T-cell (primary cell): ENCODE measurements at regions not wholly inside any gene's neighbourhood (a gene's known extent, or its start where the extent isn't known, plus 50 kb on each side); places are given as distances from the start of the nearest gene placed in this dataset.

Experiments used
- ATAC-seq, 4 experiments: fragments of 200-7000 bp in 3 of 4; fragments of 150-1000 bp in 1 of 4; cut with Tn5 transposase; replicated peaks in 1 of 4; 1 replicate in 3 of 4; 2 replicates in 1 of 4; pipeline ENCODE4 v1.10.0; 2021; ENCODE audit warnings: moderate library complexity in 3 of 4, mild to moderate bottlenecking in 2 of 4, moderate number of reproducible peaks in 1 of 4
- CTCF ChIA-PET, 2 donors: fragments of 300-600 bp; sonication (Branson Sonifier 250); formaldehyde crosslinking; loops; one replicate each; lab custom pipeline; 2022; ENCODE audit warnings: antibody characterized with exemption in 2 of 2; lab: Charles Lee
- POLR2A ChIA-PET, 2 donors: fragments of 300-600 bp; sonication (Branson Sonifier 250); formaldehyde crosslinking; loops; one replicate each; lab custom pipeline; 2022; ENCODE audit warnings: antibody characterized with exemption in 2 of 2; lab: Charles Lee
- DNase-seq, 35 experiments: peaks; one replicate each; pipeline versions ENCODE4 v3.0.0 to v3.0.0-alpha.2; 2013 to 2023
- H3K27ac ChIP-seq: one replicate; pipeline ENCODE4 v1.5.1; 2013; ENCODE audit warnings: low read length
- H3K27me3 ChIP-seq, 2 experiments: replicated peaks in 1 of 2; 1 replicate in 1 of 2; 2 replicates in 1 of 2; pipeline versions ENCODE4 v1.6.1 to v1.7.0; 2013; ENCODE audit warnings: low read length in 1 of 2, mixed read lengths in 1 of 2; ENCODE audit not compliant: control insufficient read depth in 2 of 2, insufficient read depth in 2 of 2; ENCODE audit errors: extremely low read depth in 1 of 2
- H3K36me3 ChIP-seq, 2 donors: 1 replicate in 1 of 2; 2 replicates in 1 of 2; pipeline versions ENCODE4 v1.6.1 to v1.7.0; 2013; ENCODE audit warnings: low read length in 1 of 2; ENCODE audit not compliant: control insufficient read depth in 2 of 2, insufficient read depth in 1 of 2; ENCODE audit errors: extremely low read depth in 1 of 2
- H3K4me1 ChIP-seq, 2 experiments: 1 replicate in 1 of 2; 2 replicates in 1 of 2; pipeline versions ENCODE4 v1.6.1 to v1.7.0; 2013; ENCODE audit warnings: low read length in 2 of 2, mixed read lengths in 1 of 2; ENCODE audit not compliant: insufficient read depth in 2 of 2, control insufficient read depth in 1 of 2; ENCODE audit errors: extremely low read depth in 1 of 2
- H3K4me3 ChIP-seq, 2 donors: 1 replicate in 1 of 2; 2 replicates in 1 of 2; pipeline versions ENCODE4 v1.5.1 to v1.7.0; 2013; ENCODE audit warnings: mild to moderate bottlenecking in 2 of 2, low read length in 1 of 2, moderate library complexity in 1 of 2; ENCODE audit not compliant: control insufficient read depth in 1 of 2; ENCODE audit errors: extremely low read depth in 1 of 2
- H3K9me3 ChIP-seq: 2 replicates; pipeline ENCODE4 v1.7.0; 2013
- H3K27ac Mint-ChIP-seq, 2 donors: one replicate each; pipeline ENCODE4 v1.8.0; 2020 to 2021; ENCODE audit warnings: mild to moderate bottlenecking in 2 of 2, mixed read lengths in 2 of 2
- H3K27me3 Mint-ChIP-seq, 2 donors: one replicate each; pipeline ENCODE4 v1.8.0; 2021 to 2022; ENCODE audit warnings: mixed read lengths in 2 of 2
- H3K36me3 Mint-ChIP-seq: one replicate; pipeline ENCODE4 v1.8.0; 2021; ENCODE audit warnings: mixed read lengths
- H3K4me1 Mint-ChIP-seq, 3 donors: one replicate each; pipeline ENCODE4 v1.8.0; 2020 to 2022; ENCODE audit warnings: mixed read lengths in 3 of 3, mild to moderate bottlenecking in 1 of 3
- H3K4me3 Mint-ChIP-seq, 3 donors: one replicate each; pipeline ENCODE4 v1.8.0; 2020 to 2022; ENCODE audit warnings: mild to moderate bottlenecking in 3 of 3, mixed read lengths in 3 of 3, moderate library complexity in 3 of 3
- H3K9me3 Mint-ChIP-seq, 3 donors: one replicate each; pipeline ENCODE4 v1.8.0; 2020 to 2022; ENCODE audit warnings: mixed read lengths in 3 of 3
- WGBS: methylation state at CpG from one replicate; pipeline ENCODE4 v1.1.5; 2013; ENCODE audit warnings: missing lambda C conversion rate; ENCODE audit not compliant: insufficient coverage; 5-methylcytosine and 5-hydroxymethylcytosine counted together

DNA sequence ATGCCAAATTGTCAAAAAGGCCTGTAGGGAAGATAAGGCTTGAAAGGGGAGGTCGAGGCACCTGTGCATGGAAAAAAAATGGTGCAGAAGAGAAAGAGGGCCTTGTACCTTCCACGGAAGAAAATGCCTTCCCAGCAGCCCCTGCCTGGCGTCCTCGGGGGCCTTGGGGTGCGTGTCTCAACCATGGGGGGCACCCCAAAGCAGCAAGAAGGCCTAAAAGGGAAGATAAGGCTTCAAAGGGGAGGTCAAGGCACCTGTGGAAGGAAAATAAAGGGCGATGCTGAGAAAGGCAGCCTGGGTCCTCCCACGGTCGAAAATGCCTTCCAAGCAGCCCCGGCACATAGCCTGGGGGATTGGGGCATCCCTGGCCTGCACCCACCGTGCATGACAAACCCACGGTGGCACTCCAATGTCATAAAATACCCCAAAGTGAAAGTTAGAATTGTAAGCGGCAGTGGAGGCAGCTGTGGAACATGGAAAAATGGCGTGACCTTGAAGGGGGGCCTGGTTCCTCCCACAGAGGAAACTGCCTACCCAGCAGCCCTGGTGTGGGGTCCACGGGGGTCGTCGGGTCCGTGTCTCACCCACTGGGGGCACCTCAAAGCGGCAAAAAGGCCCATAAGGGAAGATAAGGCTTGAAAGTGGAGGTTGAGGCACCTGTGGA lies 275.0 kb downstream of the ALG10 start:
- ATAC-seq (no peak), DNase-seq (peak in 1 of 35 experiments; percentile 3)
- Histone ChIP-seq H3K36me3 (no peaks in the 10 kb centered on the region), H3K4me1 (no peaks in the 10 kb centered on the region), H3K9me3 (no peaks in the 10 kb centered on the region), H3K27me3 (peaks cover 0 to 19% of the 10 kb centered on the region in 2 experiments), H3K4me3 (no peak overlapping the region), H3K27ac (no peak overlapping the region)
- Mint-ChIP-seq H3K27me3 (no peaks in the 10 kb centered on the region), H3K9me3 (peaks cover 18 to 56% (median 29%) of the 10 kb centered on the region in 3 donors), H3K27ac (no peak overlapping the region), H3K4me3 (no peak overlapping the region), H3K36me3 (no peaks in the 10 kb centered on the region), H3K4me1 (no peaks in the 10 kb centered on the region)
- ChIA-PET POLR2A (no interaction called here), CTCF (no interaction called here)
- 66% methylated on average over 17 of the region's 18 CpGs for WGBS

DNA sequence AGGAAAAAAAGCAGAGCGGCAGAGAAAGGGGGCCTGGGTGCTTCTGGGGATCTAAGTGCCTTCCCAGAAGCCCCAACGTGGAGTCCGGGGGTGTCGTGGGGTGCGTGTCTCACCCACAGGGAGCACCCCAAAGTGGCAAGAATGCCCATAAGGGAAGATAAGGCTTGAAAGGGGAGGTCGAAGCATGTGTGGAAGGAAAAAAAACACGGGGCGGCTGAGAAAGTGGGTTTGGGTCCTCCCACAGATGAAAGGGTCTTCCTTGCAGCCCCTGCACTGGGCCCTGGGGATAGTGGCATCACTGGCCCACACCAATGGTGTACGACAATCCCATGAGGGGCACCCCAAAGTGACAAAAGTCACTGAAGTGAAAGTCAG lies 275.5 kb downstream of the ALG10 start:
- WGBS, result 85% methylated on average over 9 of the region's 9 CpGs
- DNase-seq, result no peak
- ChIA-PET CTCF (no interaction called here), POLR2A (no interaction called here)
- Mint-ChIP-seq H3K27me3 (no peaks in the 10 kb centered on the region), H3K4me3 (no peak overlapping the region), H3K9me3 (peaks cover 20 to 59% (median 34%) of the 10 kb centered on the region in 3 donors), H3K27ac (no peak overlapping the region), H3K36me3 (no peaks in the 10 kb centered on the region), H3K4me1 (no peaks in the 10 kb centered on the region)
- Histone ChIP-seq H3K9me3 (no peaks in the 10 kb centered on the region), H3K27ac (no peak overlapping the region), H3K4me3 (no peak overlapping the region), H3K4me1 (no peaks in the 10 kb centered on the region), H3K27me3 (peaks cover 0 to 19% of the 10 kb centered on the region in 2 experiments), H3K36me3 (no peaks in the 10 kb centered on the region)
- ATAC-seq, result no peak

DNA sequence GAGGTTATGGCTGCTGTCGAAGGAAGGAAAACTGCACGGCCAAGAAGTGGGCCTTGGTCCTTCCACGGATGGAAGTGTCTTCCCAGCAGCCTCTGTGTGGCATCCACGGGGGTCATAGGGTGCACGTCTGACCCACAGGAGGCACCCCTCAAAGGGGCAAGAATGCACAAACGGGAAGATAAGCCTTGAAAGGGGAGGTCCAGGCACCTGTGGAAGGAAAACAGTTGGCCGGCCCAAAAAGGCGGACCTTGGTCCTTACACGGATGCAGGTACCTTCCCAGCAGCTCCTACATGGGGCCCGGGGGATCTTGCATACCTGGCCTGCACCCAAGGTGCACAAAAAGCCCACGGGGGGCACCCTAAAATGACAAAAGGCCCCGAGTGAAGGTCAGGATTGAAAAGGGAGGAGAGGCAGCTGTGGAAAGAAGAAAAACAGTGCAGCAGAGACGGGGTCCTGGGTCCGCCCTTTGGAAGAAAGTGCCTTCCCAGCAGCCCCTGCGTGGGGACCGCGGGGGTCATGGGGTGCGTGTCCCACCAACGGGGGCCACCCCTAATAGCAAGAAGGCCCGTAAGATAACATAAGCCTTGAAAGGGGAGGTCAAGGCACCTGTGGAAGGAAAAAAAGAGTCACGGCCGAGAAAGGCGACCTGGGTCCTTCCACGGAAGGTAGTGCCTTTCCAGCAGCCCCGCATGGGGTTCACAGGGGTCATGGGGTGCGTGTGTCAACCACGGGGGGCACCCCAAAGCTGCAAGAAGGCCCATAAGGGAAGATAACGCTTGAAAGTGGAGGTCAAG lies 276.1 kb downstream of the ALG10 start:
- peaks cover 20 to 60% (median 35%) of the 10 kb centered on the region in 3 donors for H3K9me3 Mint-ChIP-seq
- H3K9me3 ChIP-seq, result no peaks in the 10 kb centered on the region
- DNase-seq, result no peak

DNA sequence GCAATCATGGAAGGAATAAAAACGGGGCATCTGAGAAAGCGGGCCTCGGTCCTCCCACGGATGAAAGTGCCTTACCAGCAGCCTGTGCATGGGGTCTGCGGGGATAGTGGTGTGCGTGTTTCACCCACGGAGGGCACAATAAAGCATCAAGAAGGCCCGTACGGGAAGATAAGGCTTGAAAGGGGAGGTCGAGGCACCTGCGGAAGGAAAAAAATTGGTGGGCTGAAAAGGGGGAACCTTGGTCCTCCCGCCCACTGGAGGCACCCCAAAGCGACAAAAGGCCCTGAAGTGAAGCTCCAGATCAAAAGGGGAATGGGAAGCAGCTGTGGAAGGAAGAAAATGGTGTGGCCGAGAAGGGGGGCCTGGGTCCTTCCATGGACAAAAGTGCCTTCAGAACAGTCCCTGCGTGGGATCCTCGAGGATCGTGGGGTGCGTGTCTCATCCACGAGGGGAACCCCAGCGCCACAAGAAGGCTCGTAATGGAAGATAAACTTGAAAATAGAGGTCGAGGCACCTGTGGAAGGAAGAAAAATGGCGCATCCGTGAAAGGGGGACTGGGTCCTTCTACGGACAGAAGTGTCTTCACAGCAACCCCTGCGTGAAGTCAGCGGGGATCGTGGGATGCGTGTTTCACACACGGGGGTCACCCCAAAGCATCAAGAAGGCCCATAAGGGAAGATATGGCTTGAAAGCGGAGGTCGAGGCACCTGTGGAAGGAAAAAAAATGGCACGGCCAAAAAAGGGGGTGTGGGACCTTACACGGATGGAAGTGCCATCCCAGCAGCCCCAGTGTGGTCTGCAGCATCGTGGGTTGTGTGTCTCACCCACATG lies 276.9 kb downstream of the ALG10 start:
- Mint-ChIP-seq H3K27me3 (no peaks in the 10 kb centered on the region), H3K4me3 (no peak overlapping the region), H3K36me3 (no peaks in the 10 kb centered on the region), H3K9me3 (peaks cover 24 to 63% (median 42%) of the 10 kb centered on the region in 3 donors), H3K4me1 (no peaks in the 10 kb centered on the region), H3K27ac (no peak overlapping the region)
- Histone ChIP-seq H3K4me1 (no peaks in the 10 kb centered on the region), H3K27me3 (peaks cover 0 to 16% of the 10 kb centered on the region in 2 experiments), H3K27ac (no peak overlapping the region), H3K36me3 (no peaks in the 10 kb centered on the region), H3K4me3 (peak overlapping the region in 1 of 2 donors; percentile 12), H3K9me3 (no peaks in the 10 kb centered on the region)
- ChIA-PET POLR2A (no interaction called here), CTCF (no interaction called here)
- ATAC-seq (no peak), DNase-seq (no peak)
- WGBS, result 78% methylated on average over 32 of the region's 35 CpGs

More for the DNA sequence above, 276.1 kb downstream of the ALG10 start:
- H3K27me3 ChIP-seq, result peaks cover 0 to 19% of the 10 kb centered on the region in 2 experiments
- no peak overlapping the region for H3K27ac ChIP-seq
- Mint-ChIP-seq H3K27ac (no peak overlapping the region), H3K4me3 (no peak overlapping the region), H3K27me3 (no peaks in the 10 kb centered on the region), H3K36me3 (no peaks in the 10 kb centered on the region), H3K4me1 (no peaks in the 10 kb centered on the region)
- H3K4me3 ChIP-seq, result peak overlapping the region in 1 of 2 donors; percentile 12
- no peaks in the 10 kb centered on the region for H3K4me1 ChIP-seq
- ChIA-PET POLR2A (no interaction called here), CTCF (no interaction called here)
- 83% methylated on average over 22 of the region's 28 CpGs for WGBS
- H3K36me3 ChIP-seq, result no peaks in the 10 kb centered on the region
- ATAC-seq, result no peak

DNA sequence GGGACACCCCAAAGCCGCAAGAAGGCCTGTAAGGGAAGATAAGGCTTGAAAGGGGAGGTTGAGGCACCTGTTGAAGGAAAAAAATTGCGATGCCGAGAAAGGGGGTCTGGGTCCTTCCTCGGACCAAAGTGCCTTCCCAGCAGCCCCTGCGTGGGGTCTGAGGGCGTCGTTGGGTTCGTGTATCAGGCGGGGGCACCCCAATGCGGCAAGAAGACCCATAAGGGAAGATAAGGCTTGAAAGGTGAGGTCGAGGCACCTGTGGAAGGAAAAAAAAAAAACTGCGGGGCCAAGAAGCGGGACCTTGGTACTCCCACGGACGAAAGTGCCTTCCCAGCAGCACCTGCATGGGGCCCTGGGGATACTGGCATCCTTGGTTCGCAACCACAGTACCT lies 277.5 kb downstream of the ALG10 start:
- H3K4me1 ChIP-seq, result no peaks in the 10 kb centered on the region
- ATAC-seq (no peak), DNase-seq (no peak)
- Mint-ChIP-seq H3K36me3 (no peaks in the 10 kb centered on the region), H3K27ac (no peak overlapping the region), H3K9me3 (peaks cover 24 to 65% (median 47%) of the 10 kb centered on the region in 3 donors), H3K27me3 (no peaks in the 10 kb centered on the region), H3K4me3 (no peak overlapping the region), H3K4me1 (no peaks in the 10 kb centered on the region)
- no peaks in the 10 kb centered on the region for H3K36me3 ChIP-seq
- 77% methylated on average over 16 of the region's 16 CpGs for WGBS
- ChIA-PET CTCF (no interaction called here), POLR2A (no interaction called here)
- H3K4me3 ChIP-seq, result no peak overlapping the region
- H3K27ac ChIP-seq, result no peak overlapping the region
- peaks cover 0 to 13% of the 10 kb centered on the region in 2 experiments for H3K27me3 ChIP-seq
- H3K9me3 ChIP-seq, result no peaks in the 10 kb centered on the region
